NT2/D1 (cell line): ENCODE measurements at regions not wholly inside any gene's neighbourhood (a gene's known extent, or its start where the extent isn't known, plus 50 kb on each side); places are given as distances from the start of the nearest gene placed in this dataset.

Experiments used
- SUZ12 ChIP-seq: IDR thresholded peaks from 2 replicates; pipeline ENCODE4 v1.6.1; 2011; ENCODE audit not compliant: insufficient read length, insufficient read depth; ENCODE audit errors: extremely low read depth
- YY1 ChIP-seq: IDR thresholded peaks from 2 replicates; pipeline ENCODE4 v1.6.1; 2011; ENCODE audit not compliant: insufficient read length, insufficient read depth
- ZNF274 ChIP-seq: IDR thresholded peaks from 2 replicates; pipeline ENCODE4 v1.6.1; 2011; ENCODE audit warnings: mild to moderate bottlenecking, low read depth, low read length

DNA sequence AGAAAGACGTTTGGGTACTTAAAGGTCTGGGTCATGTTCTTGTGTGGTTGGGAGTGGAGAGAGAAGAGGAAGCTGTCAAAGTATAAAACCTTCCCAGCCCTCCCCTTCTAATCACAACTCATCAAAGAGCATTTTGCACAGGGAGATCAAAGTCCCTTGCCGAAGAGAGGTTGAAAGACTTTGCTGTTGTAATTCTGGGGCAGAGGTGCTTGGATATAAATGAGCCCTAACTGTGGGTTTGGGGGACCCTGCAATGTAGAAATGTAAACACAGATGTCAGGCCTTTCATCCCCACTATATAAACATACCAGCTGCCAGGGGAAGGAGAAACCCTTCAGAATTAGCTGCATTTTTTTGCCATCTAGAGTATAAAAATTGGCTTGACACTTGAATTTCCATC is 182.1 kb downstream of the ETAA1 start:
- TF ChIP-seq YY1: no peak
- no peak for TF ChIP-seq SUZ12
- TF ChIP-seq ZNF274: no peak
